Parathyroid adenoma (tissue), 2 donors: ENCODE measurements at regions not wholly inside any gene's neighbourhood (a gene's known extent, or its start where the extent isn't known, plus 50 kb on each side); places are given as distances from the start of the nearest gene placed in this dataset.

Source experiments
- H2AFZ ChIP-seq: fragments of 300-600 bp; sonication (generic); one replicate; pipeline ENCODE4 v1.7.0; 2017; ENCODE audit warnings: antibody characterized with exemption, mild to moderate bottlenecking
- H3K27ac ChIP-seq: fragments of 300-600 bp; sonication (generic); one replicate; pipeline ENCODE4 v1.7.0; 2017
- H3K27me3 ChIP-seq: fragments of 300-600 bp; sonication (generic); one replicate; pipeline ENCODE4 v1.7.0; 2017; ENCODE audit warnings: low read length; ENCODE audit not compliant: control insufficient read depth, insufficient read depth
- H3K36me3 ChIP-seq: fragments of 300-600 bp; sonication (generic); one replicate; pipeline ENCODE4 v1.7.0; 2017; ENCODE audit warnings: low read length; ENCODE audit not compliant: control insufficient read depth, insufficient read depth
- H3K4me1 ChIP-seq: fragments of 300-600 bp; sonication (generic); one replicate; pipeline ENCODE4 v1.7.0; 2017; ENCODE audit warnings: control low read depth
- H3K4me2 ChIP-seq: fragments of 300-600 bp; sonication (generic); one replicate; pipeline ENCODE4 v1.7.0; 2017; ENCODE audit warnings: low read length
- H3K4me3 ChIP-seq: fragments of 300-600 bp; sonication (generic); one replicate; pipeline ENCODE4 v1.7.0; 2017; ENCODE audit warnings: low read depth, low read length
- H3K79me2 ChIP-seq: fragments of 300-600 bp; sonication (generic); one replicate; pipeline ENCODE4 v1.7.0; 2017; ENCODE audit warnings: control low read depth
- H3K9ac ChIP-seq: fragments of 300-600 bp; sonication (generic); one replicate; pipeline ENCODE4 v1.7.0; 2017; ENCODE audit warnings: mild to moderate bottlenecking
- H3K9me3 ChIP-seq: fragments of 300-600 bp; sonication (generic); one replicate; pipeline ENCODE4 v1.7.0; 2017; ENCODE audit warnings: low read length; ENCODE audit not compliant: control insufficient read depth
- CTCF ChIP-seq: fragments of 300-600 bp; sonication (generic); IDR thresholded peaks from one replicate; pipeline ENCODE4 v1.7.0; 2017; ENCODE audit warnings: antibody characterized with exemption, mild to moderate bottlenecking
- donor health status: primary hyperparathyroidism.

GRCh38 chr3:110656394-110657025 lies 415.1 kb upstream of the NECTIN3 start:
- H3K9me3 ChIP-seq: no peaks in the 10 kb centered on the region
- H3K4me3 ChIP-seq: no peak overlapping the region
- H2AFZ ChIP-seq: no peak overlapping the region
- H3K27me3 ChIP-seq: no peaks in the 10 kb centered on the region
- no peak overlapping the region for H3K4me2 ChIP-seq
- TF ChIP-seq CTCF: no peak
- H3K4me1 ChIP-seq: no peaks in the 10 kb centered on the region
- no peak overlapping the region for H3K27ac ChIP-seq
- H3K36me3 ChIP-seq: no peaks in the 10 kb centered on the region
- no peak overlapping the region for H3K9ac ChIP-seq
- no peaks in the 10 kb centered on the region for H3K79me2 ChIP-seq

- no peaks in the 10 kb centered on the region for H3K79me2 ChIP-seq
- H3K9ac ChIP-seq: no peak overlapping the region
- H3K4me1 ChIP-seq: no peaks in the 10 kb centered on the region
- TF ChIP-seq CTCF: no peak
- H3K27me3 ChIP-seq: no peaks in the 10 kb centered on the region
- H3K36me3 ChIP-seq: no peaks in the 10 kb centered on the region
- no peak overlapping the region for H3K27ac ChIP-seq
- no peaks in the 10 kb centered on the region for H3K9me3 ChIP-seq
- H3K4me3 ChIP-seq: no peak overlapping the region
- H3K4me2 ChIP-seq: no peak overlapping the region
- H2AFZ ChIP-seq: no peak overlapping the region
Observed at GRCh38 chr3:110664148-110664547, 407.5 kb upstream of the NECTIN3 start.

- Histone ChIP-seq H3K9ac (no peak overlapping the region), H3K79me2 (no peaks in the 10 kb centered on the region), H3K4me1 (no peaks in the 10 kb centered on the region), H3K4me2 (no peak overlapping the region), H3K27ac (no peak overlapping the region), H3K9me3 (no peaks in the 10 kb centered on the region), H3K27me3 (no peaks in the 10 kb centered on the region), H2AFZ (no peak overlapping the region), H3K36me3 (no peaks in the 10 kb centered on the region), H3K4me3 (no peak overlapping the region)
- no peak for TF ChIP-seq CTCF
Observed at GRCh38 chr3:110666495-110666894, 405.1 kb upstream of the NECTIN3 start.

GRCh38 chr3:110667216-110667615 lies 404.4 kb upstream of the NECTIN3 start:
- Histone ChIP-seq H3K27ac (no peak overlapping the region), H3K27me3 (no peaks in the 10 kb centered on the region), H3K4me1 (no peaks in the 10 kb centered on the region), H2AFZ (no peak overlapping the region), H3K79me2 (no peaks in the 10 kb centered on the region), H3K36me3 (no peaks in the 10 kb centered on the region), H3K9me3 (no peaks in the 10 kb centered on the region), H3K4me3 (no peak overlapping the region), H3K4me2 (no peak overlapping the region), H3K9ac (no peak overlapping the region)
- TF ChIP-seq CTCF: no peak

GRCh38 chr3:110670407-110670806 lies 401.2 kb upstream of the NECTIN3 start:
- no peak overlapping the region for H3K4me2 ChIP-seq
- no peak overlapping the region for H3K27ac ChIP-seq
- no peak overlapping the region for H3K4me3 ChIP-seq
- no peaks in the 10 kb centered on the region for H3K9me3 ChIP-seq
- no peak overlapping the region for H3K9ac ChIP-seq
- no peak for TF ChIP-seq CTCF
- no peaks in the 10 kb centered on the region for H3K36me3 ChIP-seq
- no peaks in the 10 kb centered on the region for H3K4me1 ChIP-seq
- no peaks in the 10 kb centered on the region for H3K79me2 ChIP-seq
- H3K27me3 ChIP-seq: no peaks in the 10 kb centered on the region
- H2AFZ ChIP-seq: no peak overlapping the region
